ENCODE measurements at regions not wholly inside any gene's neighbourhood (a gene's known extent, or its start where the extent isn't known, plus 50 kb on each side); places are given as distances from the start of the nearest gene placed in this dataset.
A peak's percentile ranks its signal among the peaks of the same experiment; 100 is the strongest.

GRCh38 chr10:113284635-113285034, 268.2 kb upstream of the HABP2 start:
- no peaks in the 10 kb centered on the region for H3K36me3 Mint-ChIP-seq (ENCODE audit: insufficient read depth)
- no peaks in the 10 kb centered on the region for H3K4me1 Mint-ChIP-seq
- H3K4me3 Mint-ChIP-seq, result no peak overlapping the region
- H3K27ac Mint-ChIP-seq (ENCODE audit: low read depth), result no peak overlapping the region
- no peaks in the 10 kb centered on the region for H3K27me3 Mint-ChIP-seq
- no peaks in the 10 kb centered on the region for H3K9me3 Mint-ChIP-seq
- DNase-seq (ENCODE audit: low spot score in 2 of 2), result no peak
- ATAC-seq (replicated peaks; ENCODE audit: extremely low read depth, poor library complexity, severe bottlenecking), result no peak

GRCh38 chr10:113285305-113285704, 267.5 kb upstream of the HABP2 start:
- ATAC-seq (replicated peaks; ENCODE audit: extremely low read depth, poor library complexity, severe bottlenecking) (no peak), DNase-seq (ENCODE audit: low spot score in 2 of 2) (no peak)
- H3K4me1 Mint-ChIP-seq, result no peaks in the 10 kb centered on the region
- no peaks in the 10 kb centered on the region for H3K36me3 Mint-ChIP-seq (ENCODE audit: insufficient read depth)
- H3K9me3 Mint-ChIP-seq, result no peaks in the 10 kb centered on the region
- H3K27me3 Mint-ChIP-seq, result no peaks in the 10 kb centered on the region
- H3K27ac Mint-ChIP-seq (ENCODE audit: low read depth), result no peak overlapping the region
- H3K4me3 Mint-ChIP-seq, result no peak overlapping the region

GRCh38 chr10:113287592-113287991, 265.3 kb upstream of the HABP2 start:
- no peaks in the 10 kb centered on the region for H3K27me3 Mint-ChIP-seq
- no peak for DNase-seq (ENCODE audit: low spot score in 2 of 2)
- H3K4me3 Mint-ChIP-seq, result no peak overlapping the region
- H3K36me3 Mint-ChIP-seq (ENCODE audit: insufficient read depth), result no peaks in the 10 kb centered on the region
- H3K9me3 Mint-ChIP-seq, result no peaks in the 10 kb centered on the region
- ATAC-seq (replicated peaks; ENCODE audit: extremely low read depth, poor library complexity, severe bottlenecking), result no peak
- H3K4me1 Mint-ChIP-seq, result no peaks in the 10 kb centered on the region
- no peak overlapping the region for H3K27ac Mint-ChIP-seq (ENCODE audit: low read depth)

GRCh38 chr10:113290137-113290536, 262.7 kb upstream of the HABP2 start:
- Mint-ChIP-seq H3K9me3 (no peaks in the 10 kb centered on the region), H3K27me3 (no peaks in the 10 kb centered on the region), H3K4me1 (no peaks in the 10 kb centered on the region), H3K27ac (ENCODE audit: low read depth) (no peak overlapping the region), H3K4me3 (no peak overlapping the region), H3K36me3 (ENCODE audit: insufficient read depth) (peaks cover 2% of the 10 kb centered on the region)
- ATAC-seq (replicated peaks; ENCODE audit: extremely low read depth, poor library complexity, severe bottlenecking) (no peak), DNase-seq (ENCODE audit: low spot score in 2 of 2) (no peak)

- ATAC-seq (replicated peaks; ENCODE audit: extremely low read depth, poor library complexity, severe bottlenecking) (no peak), DNase-seq (ENCODE audit: low spot score in 2 of 2) (no peak)
- Mint-ChIP-seq H3K4me3 (no peak overlapping the region), H3K4me1 (no peaks in the 10 kb centered on the region), H3K27ac (ENCODE audit: low read depth) (peak overlapping the region; percentile 37), H3K36me3 (ENCODE audit: insufficient read depth) (peaks cover 2% of the 10 kb centered on the region), H3K9me3 (no peaks in the 10 kb centered on the region), H3K27me3 (no peaks in the 10 kb centered on the region)
Observed at GRCh38 chr10:113291413-113291812, 261.4 kb upstream of the HABP2 start.

- Mint-ChIP-seq H3K4me3 (no peak overlapping the region), H3K4me1 (no peaks in the 10 kb centered on the region), H3K27me3 (peaks cover 3% of the 10 kb centered on the region), H3K9me3 (no peaks in the 10 kb centered on the region), H3K27ac (ENCODE audit: low read depth) (peak overlapping the region; percentile 37), H3K36me3 (ENCODE audit: insufficient read depth) (peaks cover 2% of the 10 kb centered on the region)
- ATAC-seq (replicated peaks; ENCODE audit: extremely low read depth, poor library complexity, severe bottlenecking) (no peak), DNase-seq (ENCODE audit: low spot score in 2 of 2) (no peak)
Observed at GRCh38 chr10:113292086-113292485, 260.8 kb upstream of the HABP2 start.

GRCh38 chr10:113292743-113293142, 260.1 kb upstream of the HABP2 start:
- ATAC-seq (replicated peaks; ENCODE audit: extremely low read depth, poor library complexity, severe bottlenecking) (no peak), DNase-seq (ENCODE audit: low spot score in 2 of 2) (no peak)
- peaks cover 2% of the 10 kb centered on the region for H3K36me3 Mint-ChIP-seq (ENCODE audit: insufficient read depth)
- H3K4me3 Mint-ChIP-seq, result no peak overlapping the region
- H3K9me3 Mint-ChIP-seq, result no peaks in the 10 kb centered on the region
- peaks cover 9% of the 10 kb centered on the region for H3K27me3 Mint-ChIP-seq
- no peak overlapping the region for H3K27ac Mint-ChIP-seq (ENCODE audit: low read depth)
- H3K4me1 Mint-ChIP-seq, result no peaks in the 10 kb centered on the region

GRCh38 chr10:113293167-113293566, 259.7 kb upstream of the HABP2 start:
- ATAC-seq (replicated peaks; ENCODE audit: extremely low read depth, poor library complexity, severe bottlenecking), result no peak
- no peak overlapping the region for H3K27ac Mint-ChIP-seq (ENCODE audit: low read depth)
- H3K27me3 Mint-ChIP-seq, result peaks cover 14% of the 10 kb centered on the region
- no peak overlapping the region for H3K4me3 Mint-ChIP-seq
- H3K4me1 Mint-ChIP-seq, result no peaks in the 10 kb centered on the region
- H3K36me3 Mint-ChIP-seq (ENCODE audit: insufficient read depth), result peaks cover 2% of the 10 kb centered on the region
- H3K9me3 Mint-ChIP-seq, result no peaks in the 10 kb centered on the region
- no peak for DNase-seq (ENCODE audit: low spot score in 2 of 2)

GRCh38 chr10:113294868-113295267, 258.0 kb upstream of the HABP2 start:
- Mint-ChIP-seq H3K4me3 (no peak overlapping the region), H3K9me3 (no peaks in the 10 kb centered on the region), H3K27ac (ENCODE audit: low read depth) (no peak overlapping the region), H3K4me1 (no peaks in the 10 kb centered on the region), H3K36me3 (ENCODE audit: insufficient read depth) (peaks cover 2% of the 10 kb centered on the region), H3K27me3 (peaks cover 29% of the 10 kb centered on the region)
- ATAC-seq (replicated peaks; ENCODE audit: extremely low read depth, poor library complexity, severe bottlenecking), result no peak
- no peak for DNase-seq (ENCODE audit: low spot score in 2 of 2)

- peaks cover 29% of the 10 kb centered on the region for H3K27me3 Mint-ChIP-seq
- ATAC-seq (replicated peaks; ENCODE audit: extremely low read depth, poor library complexity, severe bottlenecking) (no peak), DNase-seq (ENCODE audit: low spot score in 2 of 2) (no peak)
- H3K4me1 Mint-ChIP-seq, result no peaks in the 10 kb centered on the region
- H3K4me3 Mint-ChIP-seq, result no peak overlapping the region
- H3K27ac Mint-ChIP-seq (ENCODE audit: low read depth), result no peak overlapping the region
- no peaks in the 10 kb centered on the region for H3K9me3 Mint-ChIP-seq
- H3K36me3 Mint-ChIP-seq (ENCODE audit: insufficient read depth), result peaks cover 3% of the 10 kb centered on the region
Observed at GRCh38 chr10:113297226-113297625, 255.6 kb upstream of the HABP2 start.

GRCh38 chr10:113298616-113299015, 254.2 kb upstream of the HABP2 start:
- Mint-ChIP-seq H3K4me1 (no peaks in the 10 kb centered on the region), H3K27ac (ENCODE audit: low read depth) (no peak overlapping the region), H3K27me3 (peaks cover 29% of the 10 kb centered on the region), H3K9me3 (no peaks in the 10 kb centered on the region), H3K36me3 (ENCODE audit: insufficient read depth) (peaks cover 1% of the 10 kb centered on the region), H3K4me3 (no peak overlapping the region)
- DNase-seq (ENCODE audit: low spot score in 2 of 2) (no peak), ATAC-seq (replicated peaks; ENCODE audit: extremely low read depth, poor library complexity, severe bottlenecking) (no peak)

- Mint-ChIP-seq H3K36me3 (ENCODE audit: insufficient read depth) (peaks cover 1% of the 10 kb centered on the region), H3K9me3 (no peaks in the 10 kb centered on the region), H3K4me3 (no peak overlapping the region), H3K4me1 (no peaks in the 10 kb centered on the region), H3K27ac (ENCODE audit: low read depth) (no peak overlapping the region), H3K27me3 (peaks cover 29% of the 10 kb centered on the region)
- ATAC-seq (replicated peaks; ENCODE audit: extremely low read depth, poor library complexity, severe bottlenecking), result no peak
- no peak for DNase-seq (ENCODE audit: low spot score in 2 of 2)
Observed at GRCh38 chr10:113300201-113300600, 252.7 kb upstream of the HABP2 start.

GRCh38 chr10:113300617-113301016, 252.2 kb upstream of the HABP2 start:
- Mint-ChIP-seq H3K27me3 (peaks cover 29% of the 10 kb centered on the region), H3K4me1 (no peaks in the 10 kb centered on the region), H3K9me3 (no peaks in the 10 kb centered on the region), H3K4me3 (no peak overlapping the region), H3K27ac (ENCODE audit: low read depth) (no peak overlapping the region), H3K36me3 (ENCODE audit: insufficient read depth) (peaks cover 1% of the 10 kb centered on the region)
- DNase-seq (ENCODE audit: low spot score in 2 of 2) (no peak), ATAC-seq (replicated peaks; ENCODE audit: extremely low read depth, poor library complexity, severe bottlenecking) (no peak)

All from central memory CD8-positive, alpha-beta T cell (primary cell).